ENCODE measurements at regions not wholly inside any gene's neighbourhood (a gene's known extent, or its start where the extent isn't known, plus 50 kb on each side); places are given as distances from the start of the nearest gene placed in this dataset.
"Not testable (repeated sequence)": the region's sequence is repeated elsewhere in the genome, so short reads cannot be mapped to it uniquely, and the experiment has no call there.

DNA sequence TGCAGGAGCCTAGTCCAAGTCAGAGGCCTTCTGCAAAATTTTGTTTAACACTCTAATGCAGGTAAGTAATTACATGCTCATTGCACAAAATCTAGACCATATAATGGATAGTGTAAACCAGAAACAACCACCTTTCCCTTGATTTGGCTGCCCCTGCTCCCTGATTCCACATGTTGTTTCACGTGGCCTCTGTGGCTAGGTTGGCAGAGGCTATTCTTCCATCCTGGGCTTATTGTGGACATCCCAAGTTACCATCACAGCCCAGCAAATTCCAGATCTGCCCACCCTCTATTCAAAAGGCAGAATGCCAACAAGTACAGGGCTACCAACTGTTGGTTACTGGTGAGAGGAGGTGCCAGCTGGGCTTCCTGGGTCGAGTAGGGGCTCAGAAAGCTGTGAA, 794.5 kb upstream of the GRM7 start:
- TF ChIP-seq, protein P1, sequence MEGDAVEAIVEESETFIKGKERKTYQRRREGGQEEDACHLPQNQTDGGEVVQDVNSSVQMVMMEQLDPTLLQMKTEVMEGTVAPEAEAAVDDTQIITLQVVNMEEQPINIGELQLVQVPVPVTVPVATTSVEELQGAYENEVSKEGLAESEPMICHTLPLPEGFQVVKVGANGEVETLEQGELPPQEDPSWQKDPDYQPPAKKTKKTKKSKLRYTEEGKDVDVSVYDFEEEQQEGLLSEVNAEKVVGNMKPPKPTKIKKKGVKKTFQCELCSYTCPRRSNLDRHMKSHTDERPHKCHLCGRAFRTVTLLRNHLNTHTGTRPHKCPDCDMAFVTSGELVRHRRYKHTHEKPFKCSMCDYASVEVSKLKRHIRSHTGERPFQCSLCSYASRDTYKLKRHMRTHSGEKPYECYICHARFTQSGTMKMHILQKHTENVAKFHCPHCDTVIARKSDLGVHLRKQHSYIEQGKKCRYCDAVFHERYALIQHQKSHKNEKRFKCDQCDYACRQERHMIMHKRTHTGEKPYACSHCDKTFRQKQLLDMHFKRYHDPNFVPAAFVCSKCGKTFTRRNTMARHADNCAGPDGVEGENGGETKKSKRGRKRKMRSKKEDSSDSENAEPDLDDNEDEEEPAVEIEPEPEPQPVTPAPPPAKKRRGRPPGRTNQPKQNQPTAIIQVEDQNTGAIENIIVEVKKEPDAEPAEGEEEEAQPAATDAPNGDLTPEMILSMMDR (conservative IDR thresholded peaks at IDR 0.05; ENCODE audit: control insufficient read depth, insufficient read depth, low read depth, low read length) = no peak
- no peak for DNase-seq (ENCODE audit: low read depth)
- no peak overlapping the region for H3K4me3 ChIP-seq (ENCODE audit: control insufficient read depth, low read depth, low read length)

DNA sequence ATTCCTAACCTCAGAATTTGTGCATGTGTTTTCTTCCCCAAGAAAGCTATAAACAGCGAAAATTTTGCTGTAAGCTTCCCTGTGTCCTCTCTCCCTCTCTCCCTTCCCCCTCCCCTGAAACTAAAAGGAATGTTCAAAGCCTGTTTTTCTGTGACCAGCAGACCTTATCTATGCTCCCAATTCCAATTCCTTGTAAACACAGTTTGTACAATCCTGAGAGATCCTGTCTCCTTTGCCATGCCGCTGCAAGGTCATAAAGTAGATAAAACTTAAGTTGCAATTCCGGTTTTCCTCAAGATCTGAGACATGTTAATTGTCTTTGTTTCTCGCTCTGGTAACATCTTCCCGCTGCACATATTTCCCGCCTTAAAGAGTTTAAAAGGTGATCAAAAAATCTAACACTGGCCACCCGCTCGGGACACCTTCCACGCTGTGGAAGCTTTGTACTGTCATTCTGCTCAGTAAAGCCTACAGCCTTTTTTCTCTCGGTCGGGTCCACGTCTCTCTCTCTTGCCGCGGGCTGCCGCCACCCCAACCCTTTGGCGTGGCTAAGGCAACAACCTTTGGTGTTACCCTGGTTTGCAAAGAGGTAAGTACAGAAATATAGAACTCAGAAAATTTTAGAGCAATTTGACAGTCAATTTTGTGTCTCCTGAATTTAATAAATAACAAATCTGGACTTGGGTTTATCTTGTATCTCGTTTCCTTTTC, 793.9 kb upstream of the GRM7 start:
- DNase-seq (ENCODE audit: low read depth); H3K4me3 ChIP-seq (ENCODE audit: control insufficient read depth, low read depth, low read length): not testable (repeated sequence)

DNA sequence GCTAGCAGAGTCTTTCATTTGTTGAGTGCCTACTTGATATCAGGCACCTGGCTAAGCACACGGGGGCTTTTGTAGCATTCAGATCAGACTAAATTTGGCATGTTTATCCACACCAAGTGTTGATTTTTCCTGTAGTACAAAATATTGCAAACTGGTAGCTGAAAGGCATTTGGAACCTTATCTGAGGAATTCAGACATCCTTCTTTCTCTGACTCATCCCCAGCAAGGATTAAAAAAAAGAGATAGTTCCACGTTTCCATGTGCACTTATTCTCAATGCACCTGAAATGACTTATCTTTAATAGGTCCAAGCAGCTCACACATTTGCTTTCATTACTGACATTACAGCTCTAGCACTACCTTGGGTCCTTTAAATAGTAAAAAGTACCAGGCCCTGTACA, 786.0 kb upstream of the GRM7 start:
- TF ChIP-seq, protein P1 (conservative IDR thresholded peaks at IDR 0.05; ENCODE audit: control insufficient read depth, insufficient read depth, low read depth, low read length) = no peak

DNA sequence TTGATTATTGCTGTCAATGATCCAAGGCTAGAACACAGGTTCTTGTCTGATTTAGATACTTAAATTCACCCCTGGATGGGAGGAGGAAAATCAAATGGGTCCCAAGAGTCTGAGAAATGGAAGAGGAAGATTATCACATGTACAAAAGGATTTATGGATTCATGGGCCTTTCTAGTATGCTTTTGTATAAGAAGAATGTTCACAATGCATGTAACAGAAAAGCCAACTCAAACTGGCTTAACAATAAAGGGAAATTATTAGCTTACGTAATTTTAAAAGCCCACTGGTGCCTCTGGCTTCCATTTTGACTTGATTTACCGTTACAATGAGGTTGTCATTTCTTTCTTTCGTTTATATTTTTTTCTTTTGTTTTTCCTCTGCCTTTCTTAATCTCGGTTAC, 782.5 kb upstream of the GRM7 start:
- DNase-seq (ENCODE audit: low read depth) = no peak
- TF ChIP-seq, protein P1 (conservative IDR thresholded peaks at IDR 0.05; ENCODE audit: control insufficient read depth, insufficient read depth, low read depth, low read length) = no peak

More for the DNA sequence above, 786.0 kb upstream of the GRM7 start:
- H3K4me3 ChIP-seq (ENCODE audit: control insufficient read depth, low read depth, low read length) = no peak overlapping the region
- DNase-seq (ENCODE audit: low read depth) = no peak

DNA sequence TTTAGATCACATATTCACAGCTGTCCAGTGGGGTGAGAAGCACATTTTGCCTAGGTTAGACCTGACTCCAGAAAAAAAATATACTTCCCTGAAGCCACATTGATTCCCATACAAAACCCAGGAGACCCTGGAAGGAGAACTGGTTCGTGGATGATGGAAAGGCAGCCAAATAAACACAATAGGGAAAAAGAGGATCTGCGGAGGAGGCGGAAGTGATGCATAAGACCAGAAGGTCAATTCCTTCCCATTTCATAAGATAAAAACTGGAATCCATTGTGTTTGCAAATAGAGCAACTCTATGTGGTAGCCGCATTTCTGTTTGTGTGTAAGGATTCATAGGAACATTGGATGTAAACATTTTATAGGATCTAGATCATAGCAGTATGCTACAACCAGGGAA, 781.9 kb upstream of the GRM7 start:
- no peak for DNase-seq (ENCODE audit: low read depth)
- no peak overlapping the region for H3K4me3 ChIP-seq (ENCODE audit: control insufficient read depth, low read depth, low read length)
- TF ChIP-seq, protein P1 (conservative IDR thresholded peaks at IDR 0.05; ENCODE audit: control insufficient read depth, insufficient read depth, low read depth, low read length) = no peak

More for the DNA sequence above, 782.5 kb upstream of the GRM7 start:
- H3K4me3 ChIP-seq (ENCODE audit: control insufficient read depth, low read depth, low read length) = no peak overlapping the region

DNA sequence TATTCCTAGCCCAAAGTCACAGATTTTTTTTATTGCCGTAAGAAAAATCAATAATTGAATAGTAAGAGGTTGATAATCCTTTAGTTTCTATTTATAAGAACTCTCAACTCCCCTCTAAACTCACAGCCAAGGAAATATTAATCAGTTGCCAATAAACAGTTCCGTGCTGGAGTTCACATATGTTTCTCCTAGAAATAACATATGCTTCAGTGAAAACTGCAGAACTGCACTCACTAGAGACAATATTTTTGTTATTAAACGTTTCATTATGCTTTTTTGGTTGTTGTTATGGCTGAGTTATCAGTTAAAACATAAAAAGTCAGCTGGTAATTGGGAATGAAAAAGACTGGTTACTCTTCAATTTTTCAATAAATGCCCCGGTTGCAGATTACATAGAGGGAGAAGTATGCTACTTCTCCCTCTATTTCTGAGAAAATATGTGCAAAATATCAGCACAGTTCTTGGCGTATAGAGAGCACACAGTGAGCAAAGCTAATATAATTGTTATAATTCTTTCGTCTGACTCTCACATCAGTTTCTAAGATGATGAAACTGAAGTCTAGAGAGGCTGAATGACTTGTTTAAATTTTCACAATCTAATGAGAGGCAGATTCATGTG, 781.2 kb upstream of the GRM7 start:
- TF ChIP-seq, protein P1 (conservative IDR thresholded peaks at IDR 0.05; ENCODE audit: control insufficient read depth, insufficient read depth, low read depth, low read length) = no peak
- no peak overlapping the region for H3K4me3 ChIP-seq (ENCODE audit: control insufficient read depth, low read depth, low read length)

DNA sequence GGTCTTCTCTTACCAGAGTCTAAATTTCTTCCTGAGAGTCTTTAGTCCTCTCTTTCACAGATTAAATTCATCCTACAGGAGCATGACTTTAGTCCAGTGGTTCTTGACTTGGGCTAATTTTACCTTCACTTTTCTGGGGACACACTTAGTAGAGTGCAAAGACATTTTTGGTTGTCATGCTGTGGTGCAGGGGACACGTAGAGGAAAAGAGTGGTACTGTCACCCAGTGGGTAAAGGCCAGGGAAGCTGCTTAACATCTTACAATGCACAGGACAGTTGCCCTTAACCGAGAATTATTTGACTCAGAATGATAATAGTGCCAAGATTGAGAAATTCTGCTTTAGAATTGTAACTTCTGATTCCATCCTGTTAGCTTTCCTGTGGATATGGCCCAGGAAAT, 772.5 kb upstream of the GRM7 start:
- TF ChIP-seq, protein P1 (conservative IDR thresholded peaks at IDR 0.05; ENCODE audit: control insufficient read depth, insufficient read depth, low read depth, low read length) = no peak
- no peak overlapping the region for H3K4me3 ChIP-seq (ENCODE audit: control insufficient read depth, low read depth, low read length)
- no peak for DNase-seq (ENCODE audit: low read depth)

More for the DNA sequence above, 781.2 kb upstream of the GRM7 start:
- DNase-seq (ENCODE audit: low read depth) = no peak
